HG03342 (cell line): ENCODE measurements at regions not wholly inside any gene's neighbourhood (a gene's known extent, or its start where the extent isn't known, plus 50 kb on each side); places are given as distances from the start of the nearest gene placed in this dataset.
"Not testable (repeated sequence)": the region's sequence is repeated elsewhere in the genome, so short reads cannot be mapped to it uniquely, and the experiment has no call there.

Source experiments
- ATAC-seq: cut with Tn5 transposase; IDR thresholded peaks from one replicate; pipeline ENCODE4 v1.9.1; 2021; ENCODE audit warnings: mild to moderate bottlenecking, moderate library complexity; ENCODE audit not compliant: unreplicated experiment

- not testable (repeated sequence) for ATAC-seq
Measured at GRCh38 chrX:23458957-23459356, 124.3 kb downstream of the PTCHD1 start.

DNA sequence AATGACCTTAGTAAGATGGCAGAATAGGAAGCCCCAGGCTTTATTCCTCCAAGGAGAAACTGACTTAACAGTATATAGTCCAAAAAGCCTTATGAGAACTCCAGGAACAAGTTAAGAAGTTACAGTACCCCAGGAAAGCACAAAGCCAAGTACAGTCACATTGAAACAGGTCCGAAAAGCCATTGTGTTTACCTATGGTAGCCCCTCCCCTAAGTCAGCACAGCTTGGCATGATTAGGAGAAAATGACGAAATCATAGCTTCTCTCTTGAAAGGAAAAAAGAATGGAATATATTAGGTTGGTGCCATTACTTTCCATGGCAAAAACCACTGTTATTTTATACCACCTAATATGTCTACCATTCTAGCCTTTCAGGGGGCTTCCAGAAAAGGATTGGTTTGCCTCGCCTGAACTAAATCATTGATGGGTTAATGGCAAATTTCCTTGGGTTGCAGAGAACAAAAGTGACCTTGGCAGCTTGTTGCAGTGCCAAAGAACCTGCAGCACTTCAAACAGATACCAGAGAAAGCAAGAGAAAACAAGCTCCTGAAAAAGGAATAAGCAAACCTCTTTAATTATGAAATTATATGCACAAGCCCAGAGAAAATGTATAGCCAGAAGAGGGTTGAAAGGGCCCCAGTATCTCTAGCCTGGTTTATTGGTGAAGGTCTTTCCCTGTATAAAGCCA is 130.6 kb downstream of the PTCHD1 start:
- ATAC-seq: no peak

GRCh38 chrX:23465985-23466384 is 131.3 kb downstream of the PTCHD1 start:
- no peak for ATAC-seq

DNA sequence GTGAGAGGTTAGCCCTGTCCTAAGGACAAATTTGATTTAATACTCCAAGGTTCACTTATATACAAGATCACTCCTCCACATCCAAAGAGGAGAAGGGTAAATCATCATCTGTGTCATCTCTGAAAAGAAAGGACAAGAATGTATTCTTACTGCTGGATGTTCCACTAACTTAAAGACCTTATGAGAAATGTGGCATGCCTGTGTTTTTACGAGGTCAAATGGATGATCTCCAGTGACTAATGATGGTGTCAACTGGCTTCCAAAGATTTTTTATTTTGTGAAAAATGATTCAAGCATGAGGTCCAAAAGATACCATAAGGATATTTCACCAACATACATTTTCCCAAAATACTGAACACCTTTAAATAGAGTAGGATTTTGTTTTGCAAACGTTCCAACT is 143.4 kb downstream of the PTCHD1 start:
- ATAC-seq: no peak

- ATAC-seq: no peak
Measured at GRCh38 chrX:23478561-23478960, 143.9 kb downstream of the PTCHD1 start.

- ATAC-seq: no peak
Measured at GRCh38 chrX:23482561-23482960, 147.9 kb downstream of the PTCHD1 start.

GRCh38 chrX:23483396-23483795 is 148.7 kb downstream of the PTCHD1 start:
- ATAC-seq: no peak

DNA sequence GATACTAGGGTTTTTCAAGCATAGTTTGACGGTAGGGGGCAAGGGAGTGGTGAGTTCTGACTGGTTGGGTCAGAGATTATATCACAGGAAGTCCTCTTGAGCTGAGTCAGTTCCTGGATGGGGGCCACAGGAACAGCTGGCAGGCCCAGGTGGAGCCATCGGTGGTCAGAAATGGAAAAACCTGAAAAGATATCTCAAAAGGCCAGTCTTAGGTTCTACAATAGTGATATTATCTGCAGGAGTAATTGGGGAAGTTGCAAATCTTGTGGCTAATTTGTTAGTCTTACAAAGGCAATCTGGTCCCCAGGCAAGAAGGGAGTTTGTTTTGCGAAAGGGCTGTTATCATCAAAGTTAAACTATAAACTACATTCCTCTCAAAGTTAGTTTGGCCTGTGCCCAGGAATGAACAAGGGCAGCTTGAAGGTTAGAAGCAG is 159.3 kb downstream of the PTCHD1 start:
- peak; percentile 75 for ATAC-seq

GRCh38 chrX:23494741-23495140 is 160.1 kb downstream of the PTCHD1 start:
- no peak for ATAC-seq

- ATAC-seq: no peak
Measured at GRCh38 chrX:23497919-23498318, 163.3 kb downstream of the PTCHD1 start.

DNA sequence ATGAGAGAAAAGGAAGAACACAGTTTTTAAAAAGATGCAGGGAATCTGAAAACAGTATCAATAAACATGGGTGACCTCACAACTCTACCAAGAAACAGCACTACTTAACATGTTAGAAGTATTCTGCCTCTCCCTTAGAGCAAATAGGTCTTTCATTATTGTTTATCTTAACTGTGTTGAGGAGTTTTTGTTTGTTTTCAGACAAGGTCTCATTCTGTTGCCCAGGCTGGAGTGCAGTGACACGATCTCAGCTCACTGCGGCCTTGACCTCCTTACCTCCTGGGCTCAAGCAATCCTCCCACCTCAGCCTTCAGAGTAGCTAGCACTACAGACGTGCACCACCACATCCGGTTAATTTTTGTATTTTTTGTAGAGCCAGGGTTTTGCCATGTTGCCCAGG is 165.3 kb upstream of the PRDX4 start:
- no peak for ATAC-seq

DNA sequence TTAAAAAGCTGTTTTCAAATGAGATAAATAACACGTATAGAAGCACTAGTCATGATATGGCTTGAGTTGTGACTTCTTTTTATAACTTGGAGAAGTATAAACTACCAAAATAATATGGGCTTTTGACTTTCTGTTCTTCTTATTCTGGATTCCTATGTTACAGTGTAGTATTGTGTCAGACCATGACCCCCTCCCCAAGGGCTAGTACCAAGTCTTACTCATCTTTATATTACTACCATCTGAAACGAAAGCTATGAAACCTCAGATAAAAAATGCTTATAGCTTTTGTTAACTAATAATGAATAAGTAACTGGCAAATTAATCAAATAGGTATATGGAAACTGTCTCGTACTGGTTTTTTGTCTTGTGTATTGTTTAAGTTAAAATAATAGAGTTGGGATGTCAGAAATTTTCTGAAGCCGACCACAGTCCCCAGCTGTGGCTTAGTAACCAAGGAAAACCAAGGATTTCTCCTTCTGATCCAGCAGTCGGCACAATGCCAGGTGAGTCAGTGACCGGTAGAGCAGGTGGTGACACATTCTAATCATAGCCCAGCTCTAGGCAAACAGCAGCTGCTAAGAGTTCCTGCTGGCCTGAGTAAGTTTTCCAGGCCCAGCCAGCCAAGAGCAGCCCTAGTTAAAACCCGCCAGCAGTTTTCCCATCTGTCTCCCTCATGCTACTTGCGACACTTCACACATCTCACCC is 163.3 kb upstream of the PRDX4 start:
- ATAC-seq: no peak

- no peak for ATAC-seq
Measured at GRCh38 chrX:23504540-23504884, 162.8 kb upstream of the PRDX4 start.

GRCh38 chrX:23504895-23505294 is 162.4 kb upstream of the PRDX4 start:
- ATAC-seq: no peak

DNA sequence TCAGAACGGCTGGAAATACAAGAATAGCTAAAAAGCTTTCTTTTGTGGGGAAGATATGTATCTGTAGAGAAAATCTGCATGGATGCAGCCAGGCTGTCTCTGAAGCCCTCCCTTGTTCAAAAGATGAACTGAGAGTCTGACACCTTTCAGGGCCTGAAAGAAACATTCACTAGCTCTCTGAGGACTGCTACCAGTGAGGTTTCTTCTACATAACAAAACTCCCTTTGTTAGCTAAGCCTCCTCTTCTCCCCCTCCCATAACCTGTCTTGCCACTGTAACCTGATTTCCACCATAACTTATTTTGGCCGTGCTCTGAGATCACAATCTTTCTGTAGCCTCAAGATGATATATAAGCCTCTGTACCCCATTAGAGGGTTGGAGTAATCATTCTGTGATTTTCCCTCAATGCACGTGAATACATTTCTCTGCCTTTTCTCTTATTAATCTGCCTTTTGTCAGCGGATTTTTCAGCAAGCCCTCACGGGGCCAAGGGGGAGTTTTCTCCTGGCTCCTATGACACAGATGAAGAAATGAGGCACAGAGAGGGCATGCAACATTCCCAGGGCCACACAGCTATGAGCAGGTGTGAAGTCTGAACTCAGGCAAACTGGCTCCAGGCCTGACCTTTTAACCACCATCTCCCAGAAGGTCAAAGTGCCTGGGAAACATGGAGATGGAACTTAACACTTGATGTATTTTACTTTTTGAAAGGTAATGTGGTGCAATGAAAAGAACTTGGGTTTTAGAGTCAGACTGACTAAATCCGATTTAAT is 161.6 kb upstream of the PRDX4 start:
- ATAC-seq: peak; percentile 58

- no peak for ATAC-seq
Measured at GRCh38 chrX:23509256-23509655, 158.0 kb upstream of the PRDX4 start.

- no peak for ATAC-seq
Measured at GRCh38 chrX:23511793-23512192, 155.5 kb upstream of the PRDX4 start.

- no peak for ATAC-seq
Measured at GRCh38 chrX:23513121-23513520, 154.2 kb upstream of the PRDX4 start.

GRCh38 chrX:23514082-23514481 is 153.2 kb upstream of the PRDX4 start:
- no peak for ATAC-seq

- ATAC-seq: no peak
Measured at GRCh38 chrX:23515028-23515427, 152.3 kb upstream of the PRDX4 start.

DNA sequence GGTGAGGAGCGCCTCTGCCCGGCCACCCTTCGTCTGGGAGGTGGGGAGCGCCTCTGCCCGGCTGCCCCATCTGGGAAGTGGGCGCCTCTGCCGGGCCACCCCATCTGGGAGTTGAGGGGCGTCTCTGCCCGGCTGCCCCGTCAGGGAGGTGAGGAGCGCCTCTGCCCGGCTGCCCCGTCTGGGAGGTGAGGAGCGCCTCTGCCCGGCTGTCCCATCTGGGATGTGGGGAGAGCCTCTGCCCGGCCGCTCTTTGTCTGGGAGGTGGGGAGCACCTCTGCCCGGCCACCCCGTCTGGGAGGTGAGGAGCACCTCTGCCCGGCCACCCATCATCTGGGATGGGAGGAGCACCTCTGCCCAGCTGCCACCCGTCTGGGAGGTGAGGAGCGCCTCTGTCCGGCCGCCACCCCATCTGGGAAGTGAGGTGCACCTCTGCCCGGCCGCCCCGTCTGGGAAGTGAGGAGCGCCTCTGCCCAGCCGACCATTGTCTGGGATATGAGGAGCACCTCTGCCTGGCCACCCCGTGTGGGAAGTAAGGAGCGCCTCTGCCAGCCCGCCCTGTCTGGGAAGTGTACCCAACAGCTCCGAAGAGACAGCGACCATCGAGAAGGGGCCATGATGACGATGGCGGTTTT is 144.2 kb upstream of the PRDX4 start:
- not testable (repeated sequence) for ATAC-seq
